ENCODE measurements at regions not wholly inside any gene's neighbourhood (a gene's known extent, or its start where the extent isn't known, plus 50 kb on each side); places are given as distances from the start of the nearest gene placed in this dataset.

- TF ChIP-seq POLR2AphosphoS5 (IDR thresholded peaks at IDR 0.05), result no peak
- TF ChIP-seq CTCF (IDR thresholded peaks at IDR 0.05), result no peak
Measured at GRCh38 chr10:113436851-113437250, 116.0 kb upstream of the HABP2 start.

Measured in esophagus muscularis mucosa (tissue), 3 donors.